ENCODE measurements at regions not wholly inside any gene's neighbourhood (a gene's known extent, or its start where the extent isn't known, plus 50 kb on each side); places are given as distances from the start of the nearest gene placed in this dataset.

DNA sequence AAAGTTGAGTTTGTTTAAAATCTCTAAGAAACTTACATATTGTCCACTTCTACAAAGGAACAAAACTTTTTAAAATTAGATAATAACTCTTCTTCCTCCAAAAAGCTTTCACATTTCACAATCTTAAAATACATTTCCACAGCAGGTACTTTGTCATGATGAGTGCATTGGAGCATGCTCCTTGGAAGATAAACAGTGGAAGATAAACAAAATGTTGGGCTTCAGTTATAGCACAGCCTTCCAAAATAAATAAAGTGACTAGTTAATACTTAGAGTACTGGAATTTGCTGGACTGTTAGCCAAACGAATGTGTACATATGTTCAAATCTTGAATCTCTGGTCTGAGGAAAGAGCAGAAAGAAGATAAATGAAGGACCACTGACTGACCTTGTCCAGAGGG lies 54.9 kb upstream of the PDE5A start:
- TF ChIP-seq POLR2A (IDR thresholded peaks at IDR 0.05; ENCODE audit: low read depth, low read length) (no peak), POLR2AphosphoS5 (IDR thresholded peaks at IDR 0.05; ENCODE audit: insufficient read depth, low read depth, low read length) (no peak), EZH2 (IDR thresholded peaks at IDR 0.05; ENCODE audit: borderline replicate concordance, low read depth, low read length, severe bottlenecking) (no peak), JUN (IDR thresholded peaks at IDR 0.05; ENCODE audit: borderline replicate concordance, insufficient read depth, insufficient read length, low read depth) (no peak)
- TF ChIP-seq, protein P1, sequence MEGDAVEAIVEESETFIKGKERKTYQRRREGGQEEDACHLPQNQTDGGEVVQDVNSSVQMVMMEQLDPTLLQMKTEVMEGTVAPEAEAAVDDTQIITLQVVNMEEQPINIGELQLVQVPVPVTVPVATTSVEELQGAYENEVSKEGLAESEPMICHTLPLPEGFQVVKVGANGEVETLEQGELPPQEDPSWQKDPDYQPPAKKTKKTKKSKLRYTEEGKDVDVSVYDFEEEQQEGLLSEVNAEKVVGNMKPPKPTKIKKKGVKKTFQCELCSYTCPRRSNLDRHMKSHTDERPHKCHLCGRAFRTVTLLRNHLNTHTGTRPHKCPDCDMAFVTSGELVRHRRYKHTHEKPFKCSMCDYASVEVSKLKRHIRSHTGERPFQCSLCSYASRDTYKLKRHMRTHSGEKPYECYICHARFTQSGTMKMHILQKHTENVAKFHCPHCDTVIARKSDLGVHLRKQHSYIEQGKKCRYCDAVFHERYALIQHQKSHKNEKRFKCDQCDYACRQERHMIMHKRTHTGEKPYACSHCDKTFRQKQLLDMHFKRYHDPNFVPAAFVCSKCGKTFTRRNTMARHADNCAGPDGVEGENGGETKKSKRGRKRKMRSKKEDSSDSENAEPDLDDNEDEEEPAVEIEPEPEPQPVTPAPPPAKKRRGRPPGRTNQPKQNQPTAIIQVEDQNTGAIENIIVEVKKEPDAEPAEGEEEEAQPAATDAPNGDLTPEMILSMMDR (IDR thresholded peaks at IDR 0.05; ENCODE audit: extremely low read depth in 1 of 2, insufficient read depth in 1 of 2, low read depth in 1 of 2, low read length in 2 of 2): no peak
- TF ChIP-seq, protein P2, sequence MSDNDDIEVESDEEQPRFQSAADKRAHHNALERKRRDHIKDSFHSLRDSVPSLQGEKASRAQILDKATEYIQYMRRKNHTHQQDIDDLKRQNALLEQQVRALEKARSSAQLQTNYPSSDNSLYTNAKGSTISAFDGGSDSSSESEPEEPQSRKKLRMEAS (IDR thresholded peaks at IDR 0.05; ENCODE audit: insufficient read depth, insufficient read length): no peak
